GM12865 (cell line): ENCODE measurements at regions not wholly inside any gene's neighbourhood (a gene's known extent, or its start where the extent isn't known, plus 50 kb on each side); places are given as distances from the start of the nearest gene placed in this dataset.

ENCODE experiments used
- DNase-seq: peaks from one replicate; pipeline ENCODE4 v3.0.0; 2010; ENCODE audit warnings: low read depth
- H3K4me3 ChIP-seq: 2 replicates; pipeline ENCODE4 v1.5.1; 2011; ENCODE audit warnings: mild to moderate bottlenecking, low read depth, low read length, control low read depth
- CTCF ChIP-seq: IDR thresholded peaks from 2 replicates; pipeline ENCODE4 v1.5.1; 2011; ENCODE audit warnings: low read length, control low read depth, low read depth, inconsistent platforms; ENCODE audit not compliant: insufficient read depth; ENCODE audit errors: missing control alignments

GRCh38 chr2:16013359-16013911 lies 73.1 kb downstream of the MYCN start:
- H3K4me3 ChIP-seq = no peak overlapping the region
- no peak for TF ChIP-seq CTCF
- no peak for DNase-seq

GRCh38 chr2:16012626-16013358 lies 72.4 kb downstream of the MYCN start:
- DNase-seq = no peak
- TF ChIP-seq CTCF = no peak
- no peak overlapping the region for H3K4me3 ChIP-seq

- DNase-seq = no peak
- H3K4me3 ChIP-seq = no peak overlapping the region
- TF ChIP-seq CTCF = no peak
Observed at GRCh38 chr2:16012029-16012596, 71.8 kb downstream of the MYCN start.

GRCh38 chr2:16011621-16011960 lies 71.2 kb downstream of the MYCN start:
- no peak for DNase-seq
- no peak for TF ChIP-seq CTCF
- no peak overlapping the region for H3K4me3 ChIP-seq

- no peak for DNase-seq
- H3K4me3 ChIP-seq = no peak overlapping the region
- no peak for TF ChIP-seq CTCF
Observed at GRCh38 chr2:16010951-16011620, 70.7 kb downstream of the MYCN start.

- DNase-seq = no peak
- no peak for TF ChIP-seq CTCF
Observed at GRCh38 chr2:16010011-16010410, 69.7 kb downstream of the MYCN start.

More at GRCh38 chr2:16010011-16010410, 69.7 kb downstream of the MYCN start:
- no peak overlapping the region for H3K4me3 ChIP-seq
